SK-N-MC (cell line): ENCODE measurements at regions not wholly inside any gene's neighbourhood (a gene's known extent, or its start where the extent isn't known, plus 50 kb on each side); places are given as distances from the start of the nearest gene placed in this dataset.

ENCODE experiments used
- DNase-seq: peaks from one replicate; pipeline ENCODE4 v3.0.0-alpha.2; 2011; ENCODE audit warnings: low read depth, low spot score
- H3K27ac ChIP-seq: fragments of 200-600 bp; sonication (generic); 2 replicates; pipeline ENCODE4 v1.5.1; 2016; ENCODE audit warnings: mixed run types
- H3K36me3 ChIP-seq: fragments of 200-600 bp; sonication (generic); 2 replicates; pipeline ENCODE4 v1.6.1; 2017; ENCODE audit warnings: antibody characterized with exemption, low read length, mixed read lengths; ENCODE audit not compliant: insufficient read depth
- H3K4me3 ChIP-seq: fragments of 200-600 bp; sonication (generic); 2 replicates; pipeline ENCODE4 v1.5.1; 2016
- H3K9ac ChIP-seq: fragments of 200-600 bp; sonication (generic); 2 replicates; pipeline ENCODE4 v1.8.0; 2017; ENCODE audit warnings: mixed run types, mixed read lengths; ENCODE audit not compliant: insufficient read length
- H3K9me3 ChIP-seq: fragments of 200-600 bp; sonication (generic); 2 replicates; pipeline ENCODE4 v1.6.1; 2017; ENCODE audit warnings: low read depth, mild to moderate bottlenecking, antibody characterized with exemption, low read length, moderate library complexity, mixed read lengths
- EZH2 ChIP-seq: fragments of 200-600 bp; sonication (generic); IDR thresholded peaks from one replicate; pipeline ENCODE4 v1.6.1; 2017; ENCODE audit warnings: antibody characterized with exemption
- FOXP2 ChIP-seq: optimal IDR thresholded peaks from 2 replicates; pipeline ENCODE3; 2011; ENCODE audit warnings: mild to moderate bottlenecking, moderate library complexity; ENCODE audit not compliant: insufficient read depth; ENCODE audit errors: extremely low read length, control extremely low read depth
- POLR2AphosphoS5 ChIP-seq: IDR thresholded peaks from 2 replicates; pipeline ENCODE4 v1.6.1; 2012; ENCODE audit warnings: mild to moderate bottlenecking, low read depth, low read length, borderline replicate concordance

- Histone ChIP-seq H3K4me3 (no peak overlapping the region), H3K9me3 (no peaks in the 10 kb centered on the region), H3K27ac (no peak overlapping the region), H3K36me3 (no peaks in the 10 kb centered on the region), H3K9ac (no peak overlapping the region)
- no peak for TF ChIP-seq EZH2
- no peak for DNase-seq
These were observed 206.9 kb downstream of the GLUD2 start for GRCh38 chrX:121254336-121254735.

- TF ChIP-seq EZH2 (no peak), FOXP2 (no peak)
- Histone ChIP-seq H3K9me3 (no peaks in the 10 kb centered on the region), H3K27ac (no peak overlapping the region), H3K4me3 (no peak overlapping the region), H3K9ac (no peak overlapping the region), H3K36me3 (no peaks in the 10 kb centered on the region)
- DNase-seq: no peak
These were observed 209.2 kb downstream of the GLUD2 start for GRCh38 chrX:121256647-121257046.

- no peak for DNase-seq
- Histone ChIP-seq H3K27ac (no peak overlapping the region), H3K4me3 (no peak overlapping the region), H3K36me3 (no peaks in the 10 kb centered on the region), H3K9me3 (no peaks in the 10 kb centered on the region), H3K9ac (no peak overlapping the region)
- no peak for TF ChIP-seq POLR2AphosphoS5
These were observed 211.1 kb downstream of the GLUD2 start for GRCh38 chrX:121258545-121258944.

GRCh38 chrX:121259170-121259569 lies 211.8 kb downstream of the GLUD2 start:
- Histone ChIP-seq H3K27ac (no peak overlapping the region), H3K9me3 (no peaks in the 10 kb centered on the region), H3K4me3 (no peak overlapping the region), H3K36me3 (no peaks in the 10 kb centered on the region), H3K9ac (no peak overlapping the region)
- no peak for DNase-seq
- TF ChIP-seq POLR2AphosphoS5: no peak

- no peak overlapping the region for H3K9ac ChIP-seq
- no peak for TF ChIP-seq FOXP2
- no peak for TF ChIP-seq POLR2AphosphoS5
- no peak for TF ChIP-seq EZH2
- no peaks in the 10 kb centered on the region for H3K36me3 ChIP-seq
- DNase-seq: no peak
- H3K9me3 ChIP-seq: no peaks in the 10 kb centered on the region
- H3K27ac ChIP-seq: no peak overlapping the region
- H3K4me3 ChIP-seq: no peak overlapping the region
These were observed 213.3 kb downstream of the GLUD2 start for GRCh38 chrX:121260596-121261240.

GRCh38 chrX:121283921-121284320 lies 236.5 kb downstream of the GLUD2 start:
- DNase-seq: no peak
- no peak for TF ChIP-seq FOXP2
- TF ChIP-seq EZH2: no peak
- TF ChIP-seq POLR2AphosphoS5: no peak

GRCh38 chrX:121298499-121298898 lies 251.1 kb downstream of the GLUD2 start:
- no peak overlapping the region for H3K9ac ChIP-seq
- no peak for TF ChIP-seq FOXP2
- no peak for TF ChIP-seq POLR2AphosphoS5
- TF ChIP-seq EZH2: no peak
- no peak overlapping the region for H3K27ac ChIP-seq
- DNase-seq: no peak
- no peak overlapping the region for H3K4me3 ChIP-seq
- no peaks in the 10 kb centered on the region for H3K9me3 ChIP-seq
- no peaks in the 10 kb centered on the region for H3K36me3 ChIP-seq

More at GRCh38 chrX:121283921-121284320, 236.5 kb downstream of the GLUD2 start:
- Histone ChIP-seq H3K36me3 (no peaks in the 10 kb centered on the region), H3K9me3 (no peaks in the 10 kb centered on the region), H3K27ac (no peak overlapping the region), H3K9ac (no peak overlapping the region), H3K4me3 (no peak overlapping the region)

GRCh38 chrX:121301356-121301755 lies 253.9 kb downstream of the GLUD2 start:
- TF ChIP-seq FOXP2: no peak
- TF ChIP-seq POLR2AphosphoS5: no peak
- no peak for TF ChIP-seq EZH2
- DNase-seq: no peak
- H3K9me3 ChIP-seq: no peaks in the 10 kb centered on the region
- H3K27ac ChIP-seq: no peak overlapping the region
- H3K4me3 ChIP-seq: no peak overlapping the region
- no peaks in the 10 kb centered on the region for H3K36me3 ChIP-seq
- no peak overlapping the region for H3K9ac ChIP-seq

- Histone ChIP-seq H3K4me3 (no peak overlapping the region), H3K9ac (no peak overlapping the region), H3K9me3 (no peaks in the 10 kb centered on the region), H3K36me3 (no peaks in the 10 kb centered on the region), H3K27ac (no peak overlapping the region)
- TF ChIP-seq POLR2AphosphoS5 (no peak), EZH2 (no peak), FOXP2 (no peak)
- DNase-seq: no peak
These were observed 254.4 kb downstream of the GLUD2 start for GRCh38 chrX:121301822-121302221.
